ENCODE measurements at regions not wholly inside any gene's neighbourhood (a gene's known extent, or its start where the extent isn't known, plus 50 kb on each side); places are given as distances from the start of the nearest gene placed in this dataset.

GRCh38 chr11:126135235-126136176 is 72.8 kb upstream of the CDON start:
- no peak for TF ChIP-seq CTCF (IDR thresholded peaks at IDR 0.05)
- TF ChIP-seq POLR2A (IDR thresholded peaks at IDR 0.05): no peak

Measured in Peyer's patch (tissue), 4 donors.